ENCODE measurements at regions not wholly inside any gene's neighbourhood (a gene's known extent, or its start where the extent isn't known, plus 50 kb on each side); places are given as distances from the start of the nearest gene placed in this dataset.

DNA sequence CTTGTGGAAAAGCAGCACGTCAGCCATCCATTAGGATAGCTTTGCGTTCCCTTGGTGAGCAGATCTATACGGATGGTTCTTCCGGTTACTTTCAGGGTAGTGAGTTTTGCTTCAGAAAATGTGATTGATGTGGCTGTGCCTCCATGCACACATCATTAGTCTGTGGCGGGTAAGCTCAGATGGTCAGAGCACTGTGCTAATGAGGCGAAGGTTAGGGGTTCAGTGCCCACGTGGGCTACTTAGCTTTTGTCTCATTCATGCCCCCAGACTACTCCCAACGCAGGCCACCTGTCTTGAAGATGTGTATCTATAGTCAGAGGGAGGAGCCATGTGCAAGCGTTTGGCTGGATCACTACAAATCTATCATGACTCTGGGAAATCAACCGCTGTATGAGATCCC is 322.8 kb upstream of the POU3F3 start:
- DNase-seq (ENCODE audit: low spot score): no peak
- in situ Hi-C loops (cut with HindIII; ENCODE audit: low sequenced_read_pairs): no loop called here

DNA sequence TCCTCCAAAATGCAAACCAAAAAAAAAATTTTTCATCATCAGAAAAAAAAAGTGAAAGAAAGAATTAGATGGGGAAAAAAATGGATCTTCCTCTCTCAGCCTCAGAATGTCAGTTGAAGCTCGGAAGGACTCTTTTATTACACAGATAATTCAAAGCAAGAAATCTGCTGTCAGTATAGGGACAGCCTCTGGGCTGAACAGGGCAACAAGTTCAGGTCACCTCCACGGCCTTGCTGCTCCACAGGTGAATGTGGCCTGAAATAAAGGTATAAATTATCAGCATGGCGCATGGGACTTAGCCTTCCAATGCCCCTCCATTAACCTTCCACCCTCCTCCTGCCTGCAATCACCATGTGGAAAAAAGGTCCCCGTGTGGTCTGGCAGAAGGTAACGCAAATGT is 316.8 kb upstream of the POU3F3 start:
- DNase-seq (ENCODE audit: low spot score): no peak
- in situ Hi-C loops (cut with HindIII; ENCODE audit: low sequenced_read_pairs): no loop called here

DNA sequence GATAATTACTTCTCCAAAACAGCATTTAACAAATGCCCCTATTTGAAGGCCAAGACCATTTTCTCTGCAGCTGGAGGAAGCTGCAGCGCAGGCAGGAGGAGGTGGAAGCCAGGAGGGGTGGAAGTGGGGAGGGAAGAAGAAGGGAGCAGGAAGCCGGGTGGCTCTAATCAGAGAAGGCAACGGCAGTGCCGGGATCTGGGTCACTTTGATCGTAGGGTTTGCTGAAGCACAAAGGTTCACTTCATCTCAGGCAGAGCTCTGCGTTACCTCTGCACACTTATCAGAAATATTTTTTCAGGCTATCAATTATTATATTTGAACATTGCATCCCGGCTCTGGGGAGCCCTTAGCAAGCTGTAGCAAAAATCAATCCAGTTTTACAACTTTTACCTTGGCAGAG is 315.8 kb upstream of the POU3F3 start:
- in situ Hi-C loops (cut with HindIII; ENCODE audit: low sequenced_read_pairs): no loop called here
- no peak for DNase-seq (ENCODE audit: low spot score)

DNA sequence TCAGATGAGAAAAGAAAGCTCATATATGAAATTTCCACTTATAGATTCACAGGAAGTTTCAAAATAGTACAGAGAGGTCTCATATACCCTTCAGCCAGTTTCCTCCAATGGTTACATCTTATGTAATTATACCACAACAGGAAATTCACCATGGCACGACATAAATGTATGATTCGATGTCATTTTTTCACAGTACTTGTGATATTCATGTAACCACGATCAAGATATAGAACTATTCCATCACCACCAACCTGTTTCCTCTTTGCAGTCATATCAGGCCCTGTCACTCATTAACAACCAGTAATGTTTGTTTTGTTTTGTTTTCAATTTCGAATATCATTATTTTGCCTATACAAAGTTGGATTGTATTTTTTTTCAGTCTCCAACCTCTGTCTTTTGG is 314.3 kb upstream of the POU3F3 start:
- in situ Hi-C loops (cut with HindIII; ENCODE audit: low sequenced_read_pairs): no loop called here
- no peak for DNase-seq (ENCODE audit: low spot score)

DNA sequence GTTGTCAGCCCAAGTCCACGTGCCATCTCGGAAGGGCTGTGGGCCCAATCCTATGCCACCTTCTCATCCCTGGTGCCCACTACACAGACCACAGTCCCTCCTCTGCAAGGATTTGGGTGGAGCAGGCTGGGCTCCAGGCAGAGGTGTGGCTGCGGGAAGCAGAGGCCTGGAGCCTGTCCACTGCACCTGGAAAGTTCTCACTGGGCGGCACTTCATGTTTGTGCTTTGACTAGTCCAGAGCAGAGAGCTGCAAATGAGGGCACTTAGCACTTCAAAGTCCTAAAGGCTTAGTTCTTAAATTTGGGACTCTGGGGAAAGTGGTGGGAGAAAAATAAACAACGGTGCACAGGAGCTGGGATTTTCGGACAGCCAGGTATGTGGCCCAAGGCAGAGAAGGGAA is 308.9 kb upstream of the POU3F3 start:
- DNase-seq (ENCODE audit: low spot score): no peak
- in situ Hi-C loops (cut with HindIII; ENCODE audit: low sequenced_read_pairs): no loop called here

DNA sequence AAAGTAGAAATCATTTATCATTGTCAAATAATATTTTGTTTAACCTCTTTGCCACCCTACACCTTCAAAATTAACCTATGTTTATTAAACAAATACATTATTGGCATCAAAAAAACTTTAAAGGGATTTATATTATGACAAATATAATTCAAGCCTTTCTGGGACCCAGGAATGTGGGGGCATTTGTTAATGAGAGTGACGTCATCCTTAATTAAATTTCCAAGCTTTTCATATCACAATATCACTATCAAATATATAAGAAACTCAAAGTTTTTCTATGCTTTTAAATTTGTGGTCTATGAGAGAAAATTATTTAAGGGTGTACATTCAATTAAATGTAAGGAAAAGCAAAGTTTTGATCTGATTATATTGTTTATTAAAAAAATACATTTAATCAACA is 307.4 kb upstream of the POU3F3 start:
- in situ Hi-C loops (cut with HindIII; ENCODE audit: low sequenced_read_pairs): no loop called here
- no peak for DNase-seq (ENCODE audit: low spot score)

DNA sequence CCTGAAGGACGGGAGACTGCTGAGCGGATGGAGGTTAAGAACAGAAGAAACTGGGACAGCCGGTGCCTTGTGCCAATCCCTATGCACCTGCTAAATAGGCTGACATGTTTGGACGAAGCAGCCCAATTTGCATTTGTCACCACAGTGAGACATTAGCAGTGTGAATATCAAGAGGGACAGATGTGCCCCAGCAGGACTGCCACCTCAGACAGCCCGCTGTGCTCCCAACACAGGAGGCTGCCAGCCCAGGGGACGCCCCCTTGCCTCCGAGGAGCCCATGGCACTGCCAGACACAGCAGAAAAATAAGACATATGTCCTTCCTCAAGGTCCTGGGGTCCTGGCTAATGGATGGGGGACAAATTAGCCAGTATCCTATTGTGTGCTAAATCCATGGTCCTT is 306.7 kb upstream of the POU3F3 start:
- in situ Hi-C loops (cut with HindIII; ENCODE audit: low sequenced_read_pairs): no loop called here

DNA sequence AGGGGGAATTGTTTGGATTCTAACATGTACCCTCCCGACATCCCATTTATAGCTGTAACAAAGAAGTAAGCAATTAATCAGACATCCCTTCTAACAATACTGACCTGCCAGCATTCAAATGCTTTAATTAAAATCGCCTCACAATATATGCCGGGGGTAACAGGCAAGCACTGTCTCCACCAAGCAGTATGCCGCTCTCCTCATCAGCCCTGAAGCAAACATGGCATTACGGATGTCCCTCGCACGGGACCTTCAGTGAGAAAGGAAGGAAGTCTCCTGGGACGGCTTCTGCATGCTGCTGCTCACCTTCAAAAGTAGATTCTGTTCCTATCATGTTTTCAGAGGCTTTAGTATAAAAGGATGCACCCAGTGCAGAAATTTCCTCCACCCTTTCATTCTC is 292.7 kb upstream of the POU3F3 start:
- no peak for DNase-seq (ENCODE audit: low spot score)
- in situ Hi-C loops (cut with HindIII; ENCODE audit: low sequenced_read_pairs): no loop called here

More for the DNA sequence above, 306.7 kb upstream of the POU3F3 start:
- peak; percentile 1 for DNase-seq (ENCODE audit: low spot score)

DNA sequence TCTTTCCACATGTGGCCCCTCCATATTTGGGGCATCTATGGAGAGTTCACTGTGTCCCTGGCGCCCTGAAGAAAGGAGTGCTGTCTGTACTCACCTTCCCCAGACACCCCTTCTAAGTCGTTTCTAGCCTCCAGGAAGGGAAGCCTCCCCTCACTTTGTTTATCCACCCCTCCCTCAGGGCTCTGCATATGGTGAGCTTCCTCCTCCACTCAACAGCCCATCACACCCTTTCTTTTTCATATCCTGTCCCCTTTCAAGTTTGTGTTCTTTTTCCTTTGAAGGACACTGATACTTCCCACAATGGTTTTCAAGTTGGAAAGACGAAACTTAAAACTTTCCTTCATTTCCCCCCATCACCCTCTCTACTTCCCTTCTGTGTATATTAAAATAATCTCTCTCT is 291.4 kb upstream of the POU3F3 start:
- in situ Hi-C loops (cut with HindIII; ENCODE audit: low sequenced_read_pairs): no loop called here
- DNase-seq (ENCODE audit: low spot score): no peak

DNA sequence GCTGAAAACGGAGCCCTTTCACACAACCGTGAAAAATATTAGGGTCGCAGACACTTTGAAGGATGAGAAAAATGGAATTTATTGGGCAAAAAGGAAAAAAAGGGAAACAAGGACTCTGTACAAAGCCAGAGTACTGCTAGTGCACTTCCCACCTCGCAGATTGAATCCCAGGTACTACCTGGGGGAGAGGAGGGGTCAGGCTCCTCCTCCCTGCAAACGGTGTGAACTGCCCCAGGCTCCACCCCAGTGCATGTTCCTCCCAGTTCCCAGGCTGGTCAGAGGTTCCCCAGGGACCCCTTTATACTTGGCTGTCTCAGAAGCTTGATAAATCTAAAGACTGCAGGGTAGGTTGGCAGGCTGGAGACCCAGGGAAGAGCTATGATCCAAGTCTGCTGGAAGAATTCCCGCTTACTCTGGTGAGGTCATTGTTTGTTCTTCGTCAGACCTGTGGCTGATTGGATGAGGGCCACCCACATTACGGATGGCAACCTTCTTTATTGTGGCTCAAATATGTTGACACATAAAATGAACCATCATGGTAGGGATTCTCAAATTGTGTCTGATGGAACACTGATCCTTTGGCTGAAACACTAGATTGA is 290.4 kb upstream of the POU3F3 start:
- in situ Hi-C loops (cut with HindIII; ENCODE audit: low sequenced_read_pairs): no loop called here
- DNase-seq (ENCODE audit: low spot score): no peak

DNA sequence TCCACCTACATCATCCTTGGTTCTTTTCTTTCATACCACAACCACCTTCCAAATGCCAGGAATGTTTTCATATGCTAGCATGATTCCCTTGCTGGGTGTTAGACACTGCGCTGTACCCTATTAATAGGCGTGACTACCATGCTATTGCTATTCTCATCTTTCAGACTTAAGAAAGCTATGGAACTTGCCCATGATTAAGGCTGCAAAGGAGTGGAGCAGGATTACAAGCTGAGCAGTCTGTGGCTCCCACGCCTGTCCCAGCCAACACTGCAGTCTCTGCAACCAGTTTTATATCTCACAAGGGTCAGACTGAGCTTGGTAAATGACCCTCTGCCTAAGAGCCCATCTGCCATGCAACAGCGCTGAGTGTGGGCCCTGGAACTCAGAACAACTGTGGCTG is 285.7 kb upstream of the POU3F3 start:
- DNase-seq (ENCODE audit: low spot score): no peak
- in situ Hi-C loops (cut with HindIII; ENCODE audit: low sequenced_read_pairs): no loop called here

DNA sequence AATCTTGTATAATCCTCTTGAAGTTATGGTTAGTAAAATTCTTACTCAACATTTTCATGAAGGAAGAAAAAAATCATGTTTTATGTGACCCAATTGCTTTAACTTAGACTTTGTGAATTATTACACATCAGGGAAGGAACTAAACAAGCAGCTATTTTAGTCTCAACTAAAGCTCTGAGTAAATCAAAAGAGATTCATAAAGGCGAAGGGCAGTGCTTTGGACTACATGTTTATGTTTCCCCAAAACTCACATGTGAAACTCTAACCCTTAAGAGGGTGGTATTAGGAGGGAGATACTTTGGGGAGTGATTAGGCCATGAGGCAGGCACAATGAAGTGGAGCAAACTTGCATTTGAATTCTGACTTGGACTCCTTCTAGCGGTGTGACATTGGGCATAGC is 283.7 kb upstream of the POU3F3 start:
- in situ Hi-C loops (cut with HindIII; ENCODE audit: low sequenced_read_pairs): no loop called here
- DNase-seq (ENCODE audit: low spot score): no peak

DNA sequence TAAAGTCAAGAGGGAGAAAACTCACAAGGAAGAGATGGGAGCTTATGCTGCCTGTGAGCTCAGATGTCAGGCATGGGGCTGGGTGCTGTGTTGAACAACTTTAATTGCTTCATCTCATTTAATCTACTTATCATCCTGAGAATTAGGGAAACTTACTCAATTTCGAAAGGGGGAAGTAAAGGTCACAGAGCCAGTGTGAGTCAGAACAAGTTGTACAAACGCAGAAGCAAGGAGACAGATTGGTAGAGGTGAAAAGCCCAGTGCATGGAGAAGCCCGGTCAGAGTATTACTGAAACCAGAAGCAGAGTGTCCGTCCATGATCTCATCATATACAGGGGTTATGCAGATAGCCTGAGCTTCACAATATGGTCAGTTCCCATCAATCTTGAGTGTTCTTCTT is 281.1 kb upstream of the POU3F3 start:
- no peak for DNase-seq (ENCODE audit: low spot score)
- in situ Hi-C loops (cut with HindIII; ENCODE audit: low sequenced_read_pairs): no loop called here

DNA sequence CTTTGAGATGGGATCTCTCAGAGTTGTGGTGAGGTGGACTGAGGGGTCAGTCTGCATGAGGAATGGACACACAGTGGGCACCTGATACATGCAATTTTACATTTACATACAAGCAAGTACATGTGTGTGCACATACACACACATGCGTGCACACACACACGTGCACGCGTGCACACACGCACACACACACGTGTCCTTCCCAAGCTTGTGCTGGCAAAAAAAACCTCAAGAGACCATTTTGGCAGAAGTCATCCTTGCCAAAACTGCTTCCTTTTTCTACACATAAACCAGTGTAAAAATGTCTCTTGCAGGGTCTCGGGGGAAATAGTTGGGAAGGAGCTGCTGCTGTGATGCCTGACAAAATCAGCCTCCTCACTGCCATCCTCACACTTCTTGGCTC is 279.5 kb upstream of the POU3F3 start:
- no peak for DNase-seq (ENCODE audit: low spot score)
- in situ Hi-C loops (cut with HindIII; ENCODE audit: low sequenced_read_pairs): no loop called here

DNA sequence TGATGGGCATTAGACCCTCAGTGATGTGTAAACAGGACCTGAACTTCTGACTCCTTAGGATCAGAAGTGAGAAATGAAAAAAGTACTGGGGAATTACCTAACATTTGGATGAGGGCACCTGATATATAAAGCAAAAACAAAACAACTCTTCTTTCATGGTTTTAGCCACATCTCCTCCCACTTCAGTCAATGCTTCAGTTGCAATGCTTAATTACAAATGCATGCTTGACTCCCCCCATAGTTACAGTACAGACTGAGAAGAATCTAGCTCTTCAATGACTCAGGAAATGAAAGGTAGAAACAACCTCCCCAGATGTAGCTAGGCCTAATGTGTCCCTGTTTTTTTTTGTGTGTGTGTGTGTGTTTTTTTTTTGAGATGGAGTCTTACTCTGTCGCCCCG is 276.8 kb upstream of the POU3F3 start:
- in situ Hi-C loops (cut with HindIII; ENCODE audit: low sequenced_read_pairs): no loop called here
- no peak for DNase-seq (ENCODE audit: low spot score)

DNA sequence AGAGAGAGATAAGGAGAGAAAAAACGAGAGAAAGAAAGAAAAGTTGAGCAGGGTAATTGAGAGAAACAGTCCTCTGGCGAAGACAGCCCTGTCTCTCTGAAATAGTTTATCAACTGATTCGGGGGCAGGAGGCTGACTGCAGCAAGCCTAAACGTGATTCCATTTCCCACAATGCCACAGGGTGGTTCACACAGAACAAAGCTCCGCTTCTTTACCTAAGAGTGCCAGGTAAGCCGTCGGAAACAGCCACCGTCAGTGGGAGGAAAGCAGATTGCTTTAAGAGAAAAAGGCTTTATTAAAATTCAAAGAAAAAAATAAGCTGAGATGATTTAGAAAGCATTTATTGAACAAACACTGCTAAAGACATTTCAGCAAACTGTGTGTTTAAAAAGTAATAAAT is 271.4 kb upstream of the POU3F3 start:
- no peak for DNase-seq (ENCODE audit: low spot score)

DNA sequence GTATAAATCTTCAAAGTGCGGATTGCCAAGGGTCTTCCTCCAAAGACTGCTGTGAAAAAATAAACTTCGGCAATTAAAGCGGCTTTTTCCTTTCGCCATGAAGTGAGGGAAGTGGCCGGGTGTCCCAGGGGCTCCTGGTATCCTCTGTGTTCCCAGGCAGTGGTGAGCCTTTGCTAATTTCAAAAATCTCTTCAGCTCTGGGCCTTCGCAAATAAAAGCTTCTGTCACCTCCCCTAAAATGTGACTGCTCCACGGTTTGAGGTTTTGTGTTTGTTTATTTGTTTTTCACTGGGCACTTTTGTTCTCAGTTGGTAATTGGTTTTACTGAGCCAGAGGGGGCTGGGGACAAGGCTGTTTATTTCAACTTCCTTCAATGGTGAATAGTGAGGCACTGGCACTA is 270.1 kb upstream of the POU3F3 start:
- peak; percentile 3 for DNase-seq (ENCODE audit: low spot score)

More for the DNA sequence above, 271.4 kb upstream of the POU3F3 start:
- in situ Hi-C loops (cut with HindIII; ENCODE audit: low sequenced_read_pairs): no loop called here

DNA sequence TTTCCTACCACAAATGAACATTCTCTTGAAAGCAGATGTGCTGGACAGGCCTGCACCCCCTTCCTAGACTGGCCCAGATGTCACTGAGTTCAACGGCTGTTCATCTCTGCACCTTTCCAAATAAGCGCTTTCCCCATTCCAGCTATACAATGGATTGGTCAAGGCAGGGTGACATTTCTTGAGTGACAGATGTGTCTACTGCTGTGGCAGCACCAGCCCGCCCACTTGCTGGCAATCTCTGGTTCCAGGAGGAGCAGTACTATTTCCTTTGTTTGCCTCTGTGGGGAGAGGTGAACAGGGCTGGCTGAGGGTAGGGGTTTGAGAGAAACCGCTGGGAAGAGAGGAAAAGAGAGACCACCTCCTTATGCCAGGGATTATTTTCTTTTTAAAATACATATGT is 269.5 kb upstream of the POU3F3 start:
- DNase-seq (ENCODE audit: low spot score): no peak
- in situ Hi-C loops (cut with HindIII; ENCODE audit: low sequenced_read_pairs): no loop called here

More for the DNA sequence above, 270.1 kb upstream of the POU3F3 start:
- in situ Hi-C loops (cut with HindIII; ENCODE audit: low sequenced_read_pairs): no loop called here

DNA sequence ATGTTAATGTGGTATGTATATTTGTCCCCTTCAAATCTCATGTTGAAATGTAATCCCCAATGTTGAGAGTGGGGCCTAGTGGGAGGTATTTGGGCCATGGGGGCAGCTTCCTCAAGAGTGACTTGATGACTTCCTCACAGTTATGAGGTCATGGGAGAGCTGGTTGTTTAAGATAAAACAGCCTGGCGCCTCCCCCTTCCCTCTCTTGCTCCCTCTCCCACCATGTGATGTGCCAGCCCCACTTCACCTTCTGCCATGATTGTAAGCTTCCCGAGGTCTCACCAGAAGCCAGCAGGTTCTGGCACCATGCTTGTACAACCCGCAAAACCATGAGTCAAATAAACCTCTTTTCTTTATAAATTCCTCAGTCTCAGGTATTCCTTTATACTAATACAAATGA is 258.3 kb upstream of the POU3F3 start:
- in situ Hi-C loops (cut with HindIII; ENCODE audit: low sequenced_read_pairs): no loop called here

DNA sequence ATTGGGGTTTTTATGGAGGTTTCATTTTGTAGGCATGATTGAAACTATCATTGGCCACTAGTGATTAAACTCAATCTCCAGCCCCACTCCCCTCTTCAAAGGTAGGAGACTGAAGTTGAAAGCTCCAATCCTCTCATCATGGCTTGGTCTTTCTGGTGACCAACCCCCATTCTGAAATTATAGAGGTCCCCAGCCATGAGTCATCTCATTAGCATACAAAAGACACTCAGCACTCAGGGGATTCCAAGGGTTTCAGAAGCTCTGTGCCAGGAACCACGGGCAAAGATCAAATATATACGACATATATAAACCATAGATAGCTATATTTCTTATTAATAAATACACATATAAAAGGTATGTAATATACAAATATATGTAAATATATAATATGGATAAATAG is 256.0 kb upstream of the POU3F3 start:
- no peak for DNase-seq (ENCODE audit: low spot score)
- in situ Hi-C loops (cut with HindIII; ENCODE audit: low sequenced_read_pairs): no loop called here

More for the DNA sequence above, 258.3 kb upstream of the POU3F3 start:
- DNase-seq (ENCODE audit: low spot score): no peak

DNA sequence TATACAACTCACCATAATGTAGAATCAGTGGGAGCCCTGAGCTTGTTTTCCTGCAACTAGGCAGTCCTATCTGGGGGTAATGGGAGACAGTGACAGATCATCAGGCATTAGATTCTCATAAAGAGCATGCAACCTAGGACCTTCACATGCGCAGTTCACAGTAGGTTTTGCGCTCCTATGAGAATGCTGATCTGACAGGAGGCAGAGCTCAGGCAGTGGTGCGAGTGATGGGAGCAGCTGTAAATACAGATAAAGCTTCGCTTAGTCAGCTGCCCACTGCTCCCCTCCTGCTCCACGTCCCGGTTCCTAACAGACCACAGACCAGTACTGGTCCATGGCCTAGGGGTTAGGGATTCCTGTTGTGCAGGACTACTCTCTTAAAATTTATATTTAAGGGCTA is 255.3 kb upstream of the POU3F3 start:
- in situ Hi-C loops (cut with HindIII; ENCODE audit: low sequenced_read_pairs): no loop called here
- no peak for DNase-seq (ENCODE audit: low spot score)

All from G401 (cell line).